Breast epithelium (tissue), 4 donors: ENCODE measurements at regions not wholly inside any gene's neighbourhood (a gene's known extent, or its start where the extent isn't known, plus 50 kb on each side); places are given as distances from the start of the nearest gene placed in this dataset.

Experiments used
- DNase-seq, 2 donors: peaks; one replicate each; pipeline ENCODE4 v3.0.0-alpha.2; 2019; ENCODE audit warnings: low spot score in 2 of 2
- H3K27ac ChIP-seq, 2 donors: fragments of 200-600 bp; sonication (generic) in 1 of 2; one replicate each; pipeline ENCODE4 v1.5.1; 2016 to 2019; ENCODE audit warnings: mild to moderate bottlenecking in 1 of 2
- H3K27me3 ChIP-seq, 2 donors: fragments of 200-600 bp; sonication (generic) in 1 of 2; one replicate each; pipeline versions ENCODE4 v1.5.1 to v1.6.0; 2017 to 2019; ENCODE audit warnings: control low read depth in 1 of 2, mild to moderate bottlenecking in 1 of 2
- H3K36me3 ChIP-seq: fragments of 200-600 bp; one replicate; pipeline ENCODE4 v1.5.1; 2019
- H3K4me1 ChIP-seq, 2 donors: fragments of 200-600 bp; sonication (generic); one replicate each; pipeline ENCODE4 v1.5.1; 2016 to 2019; ENCODE audit warnings: control low read depth in 1 of 2
- H3K4me3 ChIP-seq, 3 donors: fragments of 200-600 bp; sonication (generic); 1 replicate in 2 of 3; 2 replicates in 1 of 3; pipeline ENCODE4 v1.5.1; 2016 to 2019; ENCODE audit warnings: mild to moderate bottlenecking in 3 of 3, moderate library complexity in 2 of 3
- H3K9me3 ChIP-seq, 2 donors: fragments of 200-600 bp; sonication (generic) in 1 of 2; one replicate each; pipeline ENCODE4 v1.5.1; 2016 to 2019; ENCODE audit warnings: control low read depth in 1 of 2
- POLR2A ChIP-seq: fragments of 450-650 bp; IDR thresholded peaks from one replicate; pipeline ENCODE4 v1.6.1; 2016; ENCODE audit warnings: antibody characterized with exemption, mild to moderate bottlenecking, moderate library complexity
- POLR2AphosphoS5 ChIP-seq, 3 donors: sonication (generic); formaldehyde crosslinking; IDR thresholded peaks; one replicate each; pipeline ENCODE4 v1.6.1; 2017; ENCODE audit warnings: antibody characterized with exemption in 3 of 3
- intact Hi-C: fragments of 100-400 bp; cut with DNase I; formaldehyde crosslinking; loops from one replicate; pipeline ENCODE4 v1.15.1; 2023; ENCODE audit warnings: low total_unique reads
- TF ChIP-seq, protein P1 (sequence below), 3 donors: fragments of 450-650 bp; IDR thresholded peaks; one replicate each; pipeline ENCODE4 v1.5.1; 2016 to 2017; ENCODE audit warnings: antibody characterized with exemption in 3 of 3, mild to moderate bottlenecking in 3 of 3, moderate library complexity in 3 of 3

DNA sequence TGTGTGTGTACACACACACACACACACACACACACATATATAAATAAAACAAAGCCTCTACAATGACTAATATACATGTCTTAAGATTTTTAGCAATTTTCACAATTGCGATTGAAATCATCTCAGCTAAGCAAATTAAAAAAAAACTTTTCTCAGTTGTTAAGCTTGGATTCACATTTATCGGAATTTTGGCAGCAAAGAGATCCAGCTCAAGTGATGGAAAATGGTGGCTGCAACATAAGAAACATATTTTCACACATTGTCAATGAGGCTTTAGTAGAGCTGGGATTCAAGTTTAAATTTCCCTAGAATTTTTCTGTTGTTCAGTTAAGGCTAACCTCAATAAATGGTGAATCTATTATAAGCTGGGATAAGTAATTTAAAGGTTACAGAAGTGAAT lies 768.6 kb upstream of the SORCS1 start:
- TF ChIP-seq POLR2AphosphoS5 (IDR thresholded peaks at IDR 0.05) (no peak), POLR2A (no peak)
- TF ChIP-seq, protein P1, sequence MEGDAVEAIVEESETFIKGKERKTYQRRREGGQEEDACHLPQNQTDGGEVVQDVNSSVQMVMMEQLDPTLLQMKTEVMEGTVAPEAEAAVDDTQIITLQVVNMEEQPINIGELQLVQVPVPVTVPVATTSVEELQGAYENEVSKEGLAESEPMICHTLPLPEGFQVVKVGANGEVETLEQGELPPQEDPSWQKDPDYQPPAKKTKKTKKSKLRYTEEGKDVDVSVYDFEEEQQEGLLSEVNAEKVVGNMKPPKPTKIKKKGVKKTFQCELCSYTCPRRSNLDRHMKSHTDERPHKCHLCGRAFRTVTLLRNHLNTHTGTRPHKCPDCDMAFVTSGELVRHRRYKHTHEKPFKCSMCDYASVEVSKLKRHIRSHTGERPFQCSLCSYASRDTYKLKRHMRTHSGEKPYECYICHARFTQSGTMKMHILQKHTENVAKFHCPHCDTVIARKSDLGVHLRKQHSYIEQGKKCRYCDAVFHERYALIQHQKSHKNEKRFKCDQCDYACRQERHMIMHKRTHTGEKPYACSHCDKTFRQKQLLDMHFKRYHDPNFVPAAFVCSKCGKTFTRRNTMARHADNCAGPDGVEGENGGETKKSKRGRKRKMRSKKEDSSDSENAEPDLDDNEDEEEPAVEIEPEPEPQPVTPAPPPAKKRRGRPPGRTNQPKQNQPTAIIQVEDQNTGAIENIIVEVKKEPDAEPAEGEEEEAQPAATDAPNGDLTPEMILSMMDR (IDR thresholded peaks at IDR 0.05): no peak
- Histone ChIP-seq H3K27ac (no peak overlapping the region), H3K4me1 (no peaks in the 10 kb centered on the region), H3K4me3 (no peak overlapping the region), H3K36me3 (no peaks in the 10 kb centered on the region), H3K27me3 (no peaks in the 10 kb centered on the region), H3K9me3 (no peaks in the 10 kb centered on the region)
- no peak for DNase-seq
- intact Hi-C loops: no loop called here

DNA sequence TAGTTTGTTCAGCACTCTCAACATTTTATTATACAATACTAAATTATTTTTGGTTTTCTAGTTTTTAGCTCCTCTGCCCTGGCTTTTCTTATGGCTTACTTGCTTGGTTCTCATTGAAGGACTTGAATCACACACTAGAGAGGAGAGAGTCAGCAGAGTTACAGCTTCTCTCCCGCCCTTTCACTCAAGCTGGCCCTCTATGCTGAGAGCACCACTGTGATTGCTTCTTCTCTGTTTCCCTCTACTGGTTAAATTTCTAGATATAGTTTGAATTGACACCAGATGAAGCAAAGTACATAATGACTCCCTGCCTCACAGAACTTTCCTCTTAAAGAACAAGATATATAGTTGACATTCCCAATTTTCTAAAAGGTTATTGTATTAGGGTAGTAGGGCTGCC lies 767.3 kb upstream of the SORCS1 start:
- Histone ChIP-seq H3K27me3 (no peaks in the 10 kb centered on the region), H3K9me3 (no peaks in the 10 kb centered on the region), H3K27ac (no peak overlapping the region), H3K36me3 (no peaks in the 10 kb centered on the region), H3K4me1 (no peaks in the 10 kb centered on the region), H3K4me3 (no peak overlapping the region)
- intact Hi-C loops: no loop called here
- no peak for TF ChIP-seq POLR2A
- TF ChIP-seq, protein P1 (IDR thresholded peaks at IDR 0.05): no peak
- TF ChIP-seq POLR2AphosphoS5 (IDR thresholded peaks at IDR 0.05): no peak
- DNase-seq: no peak

DNA sequence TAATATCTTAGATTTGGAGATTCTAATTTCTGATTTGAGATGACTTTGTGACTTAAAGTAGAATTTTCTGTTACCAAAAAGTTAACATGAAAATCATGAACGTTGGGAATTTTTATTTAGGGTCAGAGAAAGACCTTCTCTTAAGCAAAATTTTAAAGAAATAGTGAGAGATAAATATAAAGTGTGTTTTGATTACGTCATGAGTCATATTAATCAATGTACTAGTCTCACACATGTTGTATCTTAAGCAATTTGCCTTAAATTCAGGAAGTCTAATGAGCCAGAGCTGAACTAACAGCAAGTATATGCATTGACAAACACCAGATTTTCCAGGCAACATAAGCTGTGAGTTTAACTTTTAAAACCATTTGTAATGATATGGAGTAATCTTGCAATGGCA lies 765.5 kb upstream of the SORCS1 start:
- H3K27me3 ChIP-seq: no peaks in the 10 kb centered on the region
- intact Hi-C loops: no loop called here
- TF ChIP-seq POLR2A (no peak), POLR2AphosphoS5 (IDR thresholded peaks at IDR 0.05) (no peak)
- TF ChIP-seq, protein P1 (IDR thresholded peaks at IDR 0.05): no peak
- H3K9me3 ChIP-seq: no peaks in the 10 kb centered on the region
- DNase-seq: no peak
- H3K27ac ChIP-seq: no peak overlapping the region
- H3K36me3 ChIP-seq: no peaks in the 10 kb centered on the region
- no peaks in the 10 kb centered on the region for H3K4me1 ChIP-seq
- H3K4me3 ChIP-seq: no peak overlapping the region

- no peaks in the 10 kb centered on the region for H3K4me1 ChIP-seq
- no peak overlapping the region for H3K27ac ChIP-seq
- H3K9me3 ChIP-seq: no peaks in the 10 kb centered on the region
- intact Hi-C loops: loop anchor here (5.0 kb wide), 1 partner anchor 1778 kb away; no protein-coding TSS in a partner anchor
- no peaks in the 10 kb centered on the region for H3K36me3 ChIP-seq
- H3K27me3 ChIP-seq: no peaks in the 10 kb centered on the region
- H3K4me3 ChIP-seq: no peak overlapping the region
- TF ChIP-seq POLR2A: no peak
- TF ChIP-seq, protein P1 (IDR thresholded peaks at IDR 0.05): no peak
- TF ChIP-seq POLR2AphosphoS5 (IDR thresholded peaks at IDR 0.05): no peak
- no peak for DNase-seq
Observed at GRCh38 chr10:107924458-107924857, 760.0 kb upstream of the SORCS1 start.

GRCh38 chr10:107919626-107920235 lies 755.2 kb upstream of the SORCS1 start:
- H3K36me3 ChIP-seq: no peaks in the 10 kb centered on the region
- H3K4me3 ChIP-seq: no peak overlapping the region
- H3K27me3 ChIP-seq: peaks cover 0 to 6% of the 10 kb centered on the region in 2 donors
- no peak overlapping the region for H3K27ac ChIP-seq
- no peaks in the 10 kb centered on the region for H3K9me3 ChIP-seq
- no peaks in the 10 kb centered on the region for H3K4me1 ChIP-seq
- no peak for DNase-seq
- intact Hi-C loops: loop anchor here (5.0 kb wide), 1 partner anchor 1783 kb away; no protein-coding TSS in a partner anchor
- TF ChIP-seq POLR2AphosphoS5 (IDR thresholded peaks at IDR 0.05): no peak
- TF ChIP-seq, protein P1 (IDR thresholded peaks at IDR 0.05): no peak
- TF ChIP-seq POLR2A: no peak
